ENCODE measurements at regions not wholly inside any gene's neighbourhood (a gene's known extent, or its start where the extent isn't known, plus 50 kb on each side); places are given as distances from the start of the nearest gene placed in this dataset.

- TF ChIP-seq CTCF (IDR thresholded peaks at IDR 0.05): no peak
- no peak for TF ChIP-seq POLR2A (IDR thresholded peaks at IDR 0.05)
Observed at GRCh38 chr13:70523622-70524021, 415.4 kb upstream of the KLHL1 start.
